ENCODE measurements at regions not wholly inside any gene's neighbourhood (a gene's known extent, or its start where the extent isn't known, plus 50 kb on each side); places are given as distances from the start of the nearest gene placed in this dataset.
A peak's percentile ranks its signal among the peaks of the same experiment; 100 is the strongest.

DNA sequence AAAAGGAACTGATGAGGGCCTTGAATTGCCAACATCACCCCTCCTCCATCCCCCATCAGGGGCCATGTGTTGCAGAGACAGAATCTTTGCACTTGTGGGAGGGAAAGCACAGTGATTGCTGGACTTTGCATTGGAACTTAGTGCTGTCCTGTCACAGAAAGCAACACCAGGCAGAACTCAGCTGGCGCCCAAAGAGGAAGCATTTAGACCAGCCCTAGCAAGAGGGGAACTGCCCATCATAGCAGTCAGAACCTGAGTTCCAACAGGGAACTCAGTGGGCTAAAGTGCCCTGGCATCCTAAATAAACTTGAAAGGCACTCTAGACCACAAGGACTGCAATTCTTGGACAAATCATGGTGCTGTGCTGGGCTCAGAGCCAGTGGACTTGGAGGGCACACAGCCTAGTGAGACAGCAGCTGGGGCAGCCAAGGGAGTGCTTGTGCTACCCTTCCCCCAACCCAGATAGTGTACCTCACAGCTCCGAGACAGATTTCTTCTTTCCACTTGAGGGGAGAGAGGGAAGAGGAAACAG lies 128.1 kb downstream of the ACTL7B start:
- no peak overlapping the region for H3K4me3 ChIP-seq
- Mint-ChIP-seq H3K4me1 (peaks cover 5% of the 10 kb centered on the region; the same call in 1 of the 3 replicates), H3K27me3 (ENCODE audit: insufficient read depth, low read depth, poor library complexity) (no peaks in the 10 kb centered on the region), H3K36me3 (ENCODE audit: low read depth) (peaks cover 3% of the 10 kb centered on the region; the same call in 1 of the 3 replicates), H3K4me3 (no peak overlapping the region), H3K27ac (no peak overlapping the region), H3K9me3 (peaks cover 8% of the 10 kb centered on the region; the same call in 2 of the 3 replicates)
- H3F3A ChIP-seq (replicated peaks; ENCODE audit: low read depth) = no peaks in the 10 kb centered on the region
- peaks cover 4% of the 10 kb centered on the region; the same call in 1 of the 2 replicates for H3K9me2 ChIP-seq (ENCODE audit: insufficient read depth)
- no peaks in the 10 kb centered on the region for H4K20me1 ChIP-seq (replicated peaks; ENCODE audit: insufficient read depth)
- no peaks in the 10 kb centered on the region for H3K27me3 ChIP-seq (ENCODE audit: insufficient read depth)
- no peaks in the 10 kb centered on the region for H3K36me3 ChIP-seq (ENCODE audit: insufficient read depth)
- ATAC-seq (no peak), DNase-seq (ENCODE audit: low spot score) (no peak)
- H3K79me2 ChIP-seq (replicated peaks; ENCODE audit: insufficient read depth) = no peaks in the 10 kb centered on the region
- TF ChIP-seq ZNF114 (CRISPR knock-in tag; IDR thresholded peaks at IDR 0.05) (no peak), POLR2AphosphoS5 (IDR thresholded peaks at IDR 0.05; ENCODE audit: low read depth) (no peak), EZH2 (IDR thresholded peaks at IDR 0.05; ENCODE audit: low read depth, unreplicated experiment) (no peak), CREB1 (CRISPR knock-in tag; IDR thresholded peaks at IDR 0.05; ENCODE audit: low read depth) (no peak), JUNB (IDR thresholded peaks at IDR 0.05; ENCODE audit: unreplicated experiment) (no peak), NANOG (IDR thresholded peaks at IDR 0.05; ENCODE audit: borderline replicate concordance) (no peak), ZNF331 (CRISPR knock-in tag; IDR thresholded peaks at IDR 0.05; ENCODE audit: low read depth) (no peak), EZH2phosphoT487 (IDR thresholded peaks at IDR 0.05; ENCODE audit: unreplicated experiment) (no peak), STAT1 (IDR thresholded peaks at IDR 0.05; ENCODE audit: unreplicated experiment) (no peak)
- TF ChIP-seq, protein P1, sequence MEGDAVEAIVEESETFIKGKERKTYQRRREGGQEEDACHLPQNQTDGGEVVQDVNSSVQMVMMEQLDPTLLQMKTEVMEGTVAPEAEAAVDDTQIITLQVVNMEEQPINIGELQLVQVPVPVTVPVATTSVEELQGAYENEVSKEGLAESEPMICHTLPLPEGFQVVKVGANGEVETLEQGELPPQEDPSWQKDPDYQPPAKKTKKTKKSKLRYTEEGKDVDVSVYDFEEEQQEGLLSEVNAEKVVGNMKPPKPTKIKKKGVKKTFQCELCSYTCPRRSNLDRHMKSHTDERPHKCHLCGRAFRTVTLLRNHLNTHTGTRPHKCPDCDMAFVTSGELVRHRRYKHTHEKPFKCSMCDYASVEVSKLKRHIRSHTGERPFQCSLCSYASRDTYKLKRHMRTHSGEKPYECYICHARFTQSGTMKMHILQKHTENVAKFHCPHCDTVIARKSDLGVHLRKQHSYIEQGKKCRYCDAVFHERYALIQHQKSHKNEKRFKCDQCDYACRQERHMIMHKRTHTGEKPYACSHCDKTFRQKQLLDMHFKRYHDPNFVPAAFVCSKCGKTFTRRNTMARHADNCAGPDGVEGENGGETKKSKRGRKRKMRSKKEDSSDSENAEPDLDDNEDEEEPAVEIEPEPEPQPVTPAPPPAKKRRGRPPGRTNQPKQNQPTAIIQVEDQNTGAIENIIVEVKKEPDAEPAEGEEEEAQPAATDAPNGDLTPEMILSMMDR (conservative IDR thresholded peaks at IDR 0.05; ENCODE audit: low read depth in 2 of 2) = no peak
- TF ChIP-seq, protein P2, sequence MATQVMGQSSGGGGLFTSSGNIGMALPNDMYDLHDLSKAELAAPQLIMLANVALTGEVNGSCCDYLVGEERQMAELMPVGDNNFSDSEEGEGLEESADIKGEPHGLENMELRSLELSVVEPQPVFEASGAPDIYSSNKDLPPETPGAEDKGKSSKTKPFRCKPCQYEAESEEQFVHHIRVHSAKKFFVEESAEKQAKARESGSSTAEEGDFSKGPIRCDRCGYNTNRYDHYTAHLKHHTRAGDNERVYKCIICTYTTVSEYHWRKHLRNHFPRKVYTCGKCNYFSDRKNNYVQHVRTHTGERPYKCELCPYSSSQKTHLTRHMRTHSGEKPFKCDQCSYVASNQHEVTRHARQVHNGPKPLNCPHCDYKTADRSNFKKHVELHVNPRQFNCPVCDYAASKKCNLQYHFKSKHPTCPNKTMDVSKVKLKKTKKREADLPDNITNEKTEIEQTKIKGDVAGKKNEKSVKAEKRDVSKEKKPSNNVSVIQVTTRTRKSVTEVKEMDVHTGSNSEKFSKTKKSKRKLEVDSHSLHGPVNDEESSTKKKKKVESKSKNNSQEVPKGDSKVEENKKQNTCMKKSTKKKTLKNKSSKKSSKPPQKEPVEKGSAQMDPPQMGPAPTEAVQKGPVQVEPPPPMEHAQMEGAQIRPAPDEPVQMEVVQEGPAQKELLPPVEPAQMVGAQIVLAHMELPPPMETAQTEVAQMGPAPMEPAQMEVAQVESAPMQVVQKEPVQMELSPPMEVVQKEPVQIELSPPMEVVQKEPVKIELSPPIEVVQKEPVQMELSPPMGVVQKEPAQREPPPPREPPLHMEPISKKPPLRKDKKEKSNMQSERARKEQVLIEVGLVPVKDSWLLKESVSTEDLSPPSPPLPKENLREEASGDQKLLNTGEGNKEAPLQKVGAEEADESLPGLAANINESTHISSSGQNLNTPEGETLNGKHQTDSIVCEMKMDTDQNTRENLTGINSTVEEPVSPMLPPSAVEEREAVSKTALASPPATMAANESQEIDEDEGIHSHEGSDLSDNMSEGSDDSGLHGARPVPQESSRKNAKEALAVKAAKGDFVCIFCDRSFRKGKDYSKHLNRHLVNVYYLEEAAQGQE (IDR thresholded peaks at IDR 0.05; ENCODE audit: unreplicated experiment) = no peak
- TF ChIP-seq, protein P3, sequence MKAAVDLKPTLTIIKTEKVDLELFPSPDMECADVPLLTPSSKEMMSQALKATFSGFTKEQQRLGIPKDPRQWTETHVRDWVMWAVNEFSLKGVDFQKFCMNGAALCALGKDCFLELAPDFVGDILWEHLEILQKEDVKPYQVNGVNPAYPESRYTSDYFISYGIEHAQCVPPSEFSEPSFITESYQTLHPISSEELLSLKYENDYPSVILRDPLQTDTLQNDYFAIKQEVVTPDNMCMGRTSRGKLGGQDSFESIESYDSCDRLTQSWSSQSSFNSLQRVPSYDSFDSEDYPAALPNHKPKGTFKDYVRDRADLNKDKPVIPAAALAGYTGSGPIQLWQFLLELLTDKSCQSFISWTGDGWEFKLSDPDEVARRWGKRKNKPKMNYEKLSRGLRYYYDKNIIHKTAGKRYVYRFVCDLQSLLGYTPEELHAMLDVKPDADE (IDR thresholded peaks at IDR 0.05) = no peak
- TF ChIP-seq, protein P4, sequence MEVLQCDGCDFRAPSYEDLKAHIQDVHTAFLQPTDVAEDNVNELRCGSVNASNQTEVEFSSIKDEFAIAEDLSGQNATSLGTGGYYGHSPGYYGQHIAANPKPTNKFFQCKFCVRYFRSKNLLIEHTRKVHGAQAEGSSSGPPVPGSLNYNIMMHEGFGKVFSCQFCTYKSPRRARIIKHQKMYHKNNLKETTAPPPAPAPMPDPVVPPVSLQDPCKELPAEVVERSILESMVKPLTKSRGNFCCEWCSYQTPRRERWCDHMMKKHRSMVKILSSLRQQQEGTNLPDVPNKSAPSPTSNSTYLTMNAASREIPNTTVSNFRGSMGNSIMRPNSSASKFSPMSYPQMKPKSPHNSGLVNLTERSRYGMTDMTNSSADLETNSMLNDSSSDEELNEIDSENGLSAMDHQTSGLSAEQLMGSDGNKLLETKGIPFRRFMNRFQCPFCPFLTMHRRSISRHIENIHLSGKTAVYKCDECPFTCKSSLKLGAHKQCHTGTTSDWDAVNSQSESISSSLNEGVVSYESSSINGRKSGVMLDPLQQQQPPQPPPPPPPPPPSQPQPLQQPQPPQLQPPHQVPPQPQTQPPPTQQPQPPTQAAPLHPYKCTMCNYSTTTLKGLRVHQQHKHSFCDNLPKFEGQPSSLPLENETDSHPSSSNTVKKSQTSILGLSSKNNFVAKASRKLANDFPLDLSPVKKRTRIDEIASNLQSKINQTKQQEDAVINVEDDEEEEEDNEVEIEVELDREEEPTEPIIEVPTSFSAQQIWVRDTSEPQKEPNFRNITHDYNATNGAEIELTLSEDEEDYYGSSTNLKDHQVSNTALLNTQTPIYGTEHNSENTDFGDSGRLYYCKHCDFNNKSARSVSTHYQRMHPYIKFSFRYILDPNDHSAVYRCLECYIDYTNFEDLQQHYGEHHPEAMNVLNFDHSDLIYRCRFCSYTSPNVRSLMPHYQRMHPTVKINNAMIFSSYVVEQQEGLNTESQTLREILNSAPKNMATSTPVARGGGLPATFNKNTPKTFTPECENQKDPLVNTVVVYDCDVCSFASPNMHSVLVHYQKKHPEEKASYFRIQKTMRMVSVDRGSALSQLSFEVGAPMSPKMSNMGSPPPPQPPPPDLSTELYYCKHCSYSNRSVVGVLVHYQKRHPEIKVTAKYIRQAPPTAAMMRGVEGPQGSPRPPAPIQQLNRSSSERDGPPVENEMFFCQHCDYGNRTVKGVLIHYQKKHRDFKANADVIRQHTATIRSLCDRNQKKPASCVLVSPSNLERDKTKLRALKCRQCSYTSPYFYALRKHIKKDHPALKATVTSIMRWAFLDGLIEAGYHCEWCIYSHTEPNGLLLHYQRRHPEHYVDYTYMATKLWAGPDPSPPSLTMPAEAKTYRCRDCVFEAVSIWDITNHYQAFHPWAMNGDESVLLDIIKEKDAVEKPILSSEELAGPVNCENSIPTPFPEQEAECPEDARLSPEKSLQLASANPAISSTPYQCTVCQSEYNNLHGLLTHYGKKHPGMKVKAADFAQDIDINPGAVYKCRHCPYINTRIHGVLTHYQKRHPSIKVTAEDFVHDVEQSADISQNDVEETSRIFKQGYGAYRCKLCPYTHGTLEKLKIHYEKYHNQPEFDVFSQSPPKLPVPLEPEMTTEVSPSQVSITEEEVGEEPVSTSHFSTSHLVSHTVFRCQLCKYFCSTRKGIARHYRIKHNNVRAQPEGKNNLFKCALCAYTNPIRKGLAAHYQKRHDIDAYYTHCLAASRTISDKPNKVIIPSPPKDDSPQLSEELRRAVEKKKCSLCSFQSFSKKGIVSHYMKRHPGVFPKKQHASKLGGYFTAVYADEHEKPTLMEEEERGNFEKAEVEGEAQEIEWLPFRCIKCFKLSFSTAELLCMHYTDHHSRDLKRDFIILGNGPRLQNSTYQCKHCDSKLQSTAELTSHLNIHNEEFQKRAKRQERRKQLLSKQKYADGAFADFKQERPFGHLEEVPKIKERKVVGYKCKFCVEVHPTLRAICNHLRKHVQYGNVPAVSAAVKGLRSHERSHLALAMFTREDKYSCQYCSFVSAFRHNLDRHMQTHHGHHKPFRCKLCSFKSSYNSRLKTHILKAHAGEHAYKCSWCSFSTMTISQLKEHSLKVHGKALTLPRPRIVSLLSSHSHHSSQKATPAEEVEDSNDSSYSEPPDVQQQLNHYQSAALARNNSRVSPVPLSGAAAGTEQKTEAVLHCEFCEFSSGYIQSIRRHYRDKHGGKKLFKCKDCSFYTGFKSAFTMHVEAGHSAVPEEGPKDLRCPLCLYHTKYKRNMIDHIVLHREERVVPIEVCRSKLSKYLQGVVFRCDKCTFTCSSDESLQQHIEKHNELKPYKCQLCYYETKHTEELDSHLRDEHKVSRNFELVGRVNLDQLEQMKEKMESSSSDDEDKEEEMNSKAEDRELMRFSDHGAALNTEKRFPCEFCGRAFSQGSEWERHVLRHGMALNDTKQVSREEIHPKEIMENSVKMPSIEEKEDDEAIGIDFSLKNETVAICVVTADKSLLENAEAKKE (CRISPR knock-in tag; IDR thresholded peaks at IDR 0.05) = no peak
- H3K27ac ChIP-seq (ENCODE audit: low read depth) = no peak overlapping the region
- no peaks in the 10 kb centered on the region for H3K4me1 ChIP-seq (ENCODE audit: insufficient read depth)
- H3K4me2 ChIP-seq = no peak overlapping the region
- peak overlapping the region; percentile 88 for H2AFZ ChIP-seq

All from GM23338 (cell line).